Fibroblast of lung (primary cell): ENCODE measurements at regions not wholly inside any gene's neighbourhood (a gene's known extent, or its start where the extent isn't known, plus 50 kb on each side); places are given as distances from the start of the nearest gene placed in this dataset.

Source experiments
- EZH2 ChIP-seq: IDR thresholded peaks from 2 replicates; pipeline ENCODE4 v1.5.1; 2012; ENCODE audit warnings: low read length, control low read depth, mild to moderate bottlenecking; ENCODE audit errors: missing control alignments
- TF ChIP-seq, protein P1 (sequence below), 2 donors: IDR thresholded peaks in 1 of 2; conservative IDR thresholded peaks in 1 of 2; 1 replicate in 1 of 2; 2 replicates in 1 of 2; pipeline ENCODE4 v1.5.1; 2011 to 2012; ENCODE audit warnings: low read length in 2 of 2, control low read depth in 1 of 2, inconsistent platforms in 1 of 2, low read depth in 1 of 2, mild to moderate bottlenecking in 1 of 2

DNA sequence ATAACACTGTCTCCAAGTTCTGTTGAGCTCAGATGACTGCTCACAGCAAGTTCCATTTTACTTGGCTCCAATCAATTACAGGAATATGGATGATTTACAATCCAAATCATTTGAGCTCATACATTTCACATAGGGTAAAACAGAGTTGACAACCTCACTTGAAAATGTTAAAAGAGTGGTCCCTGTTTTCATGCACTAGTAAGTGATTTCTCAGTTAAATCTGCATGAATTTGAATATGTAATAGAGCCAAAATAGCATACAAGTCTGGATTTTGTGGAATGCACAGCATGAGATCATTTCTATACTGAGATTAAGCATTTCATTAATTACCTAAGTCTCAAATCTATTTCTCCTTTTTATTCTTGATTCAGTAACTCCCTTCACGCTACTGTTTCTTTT lies 217.6 kb downstream of the SIM1 start:
- TF ChIP-seq, protein P1, sequence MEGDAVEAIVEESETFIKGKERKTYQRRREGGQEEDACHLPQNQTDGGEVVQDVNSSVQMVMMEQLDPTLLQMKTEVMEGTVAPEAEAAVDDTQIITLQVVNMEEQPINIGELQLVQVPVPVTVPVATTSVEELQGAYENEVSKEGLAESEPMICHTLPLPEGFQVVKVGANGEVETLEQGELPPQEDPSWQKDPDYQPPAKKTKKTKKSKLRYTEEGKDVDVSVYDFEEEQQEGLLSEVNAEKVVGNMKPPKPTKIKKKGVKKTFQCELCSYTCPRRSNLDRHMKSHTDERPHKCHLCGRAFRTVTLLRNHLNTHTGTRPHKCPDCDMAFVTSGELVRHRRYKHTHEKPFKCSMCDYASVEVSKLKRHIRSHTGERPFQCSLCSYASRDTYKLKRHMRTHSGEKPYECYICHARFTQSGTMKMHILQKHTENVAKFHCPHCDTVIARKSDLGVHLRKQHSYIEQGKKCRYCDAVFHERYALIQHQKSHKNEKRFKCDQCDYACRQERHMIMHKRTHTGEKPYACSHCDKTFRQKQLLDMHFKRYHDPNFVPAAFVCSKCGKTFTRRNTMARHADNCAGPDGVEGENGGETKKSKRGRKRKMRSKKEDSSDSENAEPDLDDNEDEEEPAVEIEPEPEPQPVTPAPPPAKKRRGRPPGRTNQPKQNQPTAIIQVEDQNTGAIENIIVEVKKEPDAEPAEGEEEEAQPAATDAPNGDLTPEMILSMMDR (conservative IDR thresholded peaks at IDR 0.05 in 1 of 2, IDR thresholded peaks at IDR 0.05 in 1 of 2; ENCODE audit: low read depth in 1 of 2, low read length in 2 of 2) = no peak
- TF ChIP-seq EZH2 = no peak
